H9 (cell line): ENCODE measurements at regions not wholly inside any gene's neighbourhood (a gene's known extent, or its start where the extent isn't known, plus 50 kb on each side); places are given as distances from the start of the nearest gene placed in this dataset.

ENCODE experiments used
- DNase-seq: peaks from one replicate; pipeline ENCODE4 v3.0.0-alpha.2; 2017
- H2AFZ ChIP-seq: one replicate; pipeline ENCODE4 v1.6.1; 2013; ENCODE audit warnings: mild to moderate bottlenecking, low read length, control low read depth, moderate library complexity
- H2AK5ac ChIP-seq: 2 replicates; pipeline ENCODE4 v1.6.1; 2013; ENCODE audit warnings: low read length, control low read depth, mixed read lengths; ENCODE audit not compliant: insufficient read length
- H2BK120ac ChIP-seq: one replicate; pipeline ENCODE4 v1.6.1; 2013; ENCODE audit warnings: low read depth, mild to moderate bottlenecking, low read length, control low read depth, inconsistent platforms; ENCODE audit not compliant: poor library complexity, severe bottlenecking
- H2BK12ac ChIP-seq: 2 replicates; pipeline ENCODE4 v1.6.1; 2013; ENCODE audit warnings: low read length, control low read depth, mixed read lengths, low read depth; ENCODE audit not compliant: insufficient read length
- H2BK15ac ChIP-seq: 2 replicates; pipeline ENCODE4 v1.6.1; 2013; ENCODE audit warnings: low read depth, low read length, control low read depth
- H2BK20ac ChIP-seq: one replicate; pipeline ENCODE4 v1.6.1; 2013; ENCODE audit warnings: low read depth, mild to moderate bottlenecking, low read length, control low read depth, inconsistent platforms; ENCODE audit not compliant: poor library complexity, severe bottlenecking
- H2BK5ac ChIP-seq: 2 replicates; pipeline ENCODE4 v1.6.1; 2013; ENCODE audit warnings: low read length, control low read depth, mixed read lengths; ENCODE audit not compliant: insufficient read length
- H3K14ac ChIP-seq: 2 replicates; pipeline ENCODE4 v1.6.1; 2013; ENCODE audit warnings: low read length, control low read depth; ENCODE audit not compliant: insufficient read depth
- H3K18ac ChIP-seq: 2 replicates; pipeline ENCODE4 v1.6.1; 2013; ENCODE audit warnings: low read depth, mild to moderate bottlenecking, mixed read lengths, low read length, control low read depth; ENCODE audit not compliant: insufficient read length
- H3K23ac ChIP-seq: 2 replicates; pipeline ENCODE4 v1.6.1; 2013; ENCODE audit warnings: low read length, control low read depth, mixed read lengths, low read depth; ENCODE audit not compliant: insufficient read length
- H3K23me2 ChIP-seq: 2 replicates; pipeline ENCODE4 v1.6.1; 2013; ENCODE audit warnings: low read depth, mild to moderate bottlenecking, mixed read lengths, low read length, control low read depth; ENCODE audit not compliant: insufficient read length, poor library complexity, severe bottlenecking
- H3K27ac ChIP-seq: 2 replicates; pipeline ENCODE4 v1.5.1; 2013; ENCODE audit warnings: low read length, control low read depth, mixed read lengths, low read depth; ENCODE audit not compliant: insufficient read length
- H3K27me3 ChIP-seq: 2 replicates; pipeline ENCODE4 v1.6.1; 2013; ENCODE audit warnings: low read length, control low read depth, inconsistent platforms; ENCODE audit not compliant: insufficient read depth
- H3K4ac ChIP-seq: 2 replicates; pipeline ENCODE4 v1.6.1; 2013; ENCODE audit warnings: low read depth, mild to moderate bottlenecking, control low read depth, inconsistent platforms, low read length, moderate library complexity
- H3K4me1 ChIP-seq: 2 replicates; pipeline ENCODE4 v1.6.1; 2013; ENCODE audit warnings: low read length, control low read depth, inconsistent platforms; ENCODE audit not compliant: insufficient read depth
- H3K4me2 ChIP-seq: 2 replicates; pipeline ENCODE4 v1.6.1; 2013; ENCODE audit warnings: low read length, control low read depth, mixed read lengths; ENCODE audit not compliant: insufficient read length, insufficient read depth
- H3K56ac ChIP-seq: 2 replicates; pipeline ENCODE4 v1.6.1; 2013; ENCODE audit warnings: low read depth, mild to moderate bottlenecking, mixed read lengths, low read length, control low read depth; ENCODE audit not compliant: insufficient read length
- H3K79me1 ChIP-seq: 2 replicates; pipeline ENCODE4 v1.6.1; 2013; ENCODE audit warnings: low read depth, mild to moderate bottlenecking, moderate library complexity, low read length, control low read depth, inconsistent platforms; ENCODE audit not compliant: insufficient read depth, poor library complexity, severe bottlenecking
- H3K79me2 ChIP-seq: 2 replicates; pipeline ENCODE4 v1.6.1; 2013; ENCODE audit warnings: low read length, control low read depth, inconsistent platforms; ENCODE audit not compliant: insufficient read depth
- H3K9ac ChIP-seq: 2 replicates; pipeline ENCODE4 v1.6.1; 2013; ENCODE audit warnings: low read length, control low read depth, mixed read lengths; ENCODE audit not compliant: insufficient read length; ENCODE audit errors: extremely low read depth
- H3K9me3 ChIP-seq: one replicate; pipeline ENCODE4 v1.6.1; 2013; ENCODE audit warnings: low read depth, low read length, inconsistent platforms; ENCODE audit not compliant: control insufficient read depth
- H3T11ph ChIP-seq: one replicate; pipeline ENCODE4 v1.6.1; 2013; ENCODE audit warnings: mild to moderate bottlenecking, low read length, control low read depth, inconsistent platforms
- H4K20me1 ChIP-seq: one replicate; pipeline ENCODE4 v1.6.1; 2013; ENCODE audit not compliant: control insufficient read depth, insufficient read length, insufficient read depth
- H4K5ac ChIP-seq: 2 replicates; pipeline ENCODE4 v1.6.1; 2013; ENCODE audit warnings: low read depth, mild to moderate bottlenecking, mixed read lengths, low read length, control low read depth; ENCODE audit not compliant: insufficient read length
- H4K8ac ChIP-seq: replicated peaks from 2 replicates; pipeline ENCODE4 v1.6.1; 2013; ENCODE audit warnings: low read length, control low read depth, mixed read lengths, low read depth; ENCODE audit not compliant: insufficient read length
- H4K91ac ChIP-seq: 2 replicates; pipeline ENCODE4 v1.6.1; 2013; ENCODE audit warnings: low read depth, mild to moderate bottlenecking, moderate library complexity, mixed read lengths, low read length, control low read depth; ENCODE audit not compliant: insufficient read length
- H3K27ac Mint-ChIP-seq, 3 experiments: 2 replicates in 2 of 3; 3 replicates in 1 of 3; pipeline ENCODE4 v1.8.0; 2020 to 2021; ENCODE audit warnings: mixed read lengths in 3 of 3, mild to moderate bottlenecking in 1 of 3, moderate library complexity in 1 of 3
- H3K27me3 Mint-ChIP-seq: 2 replicates; pipeline ENCODE4 v1.8.0; 2021; ENCODE audit warnings: low read depth, mild to moderate bottlenecking, moderate library complexity, mixed read lengths
- H3K36me3 Mint-ChIP-seq, 3 experiments: 2 replicates in 2 of 3; 3 replicates in 1 of 3; pipeline ENCODE4 v1.8.0; 2020 to 2021; ENCODE audit warnings: low read depth in 3 of 3, mixed read lengths in 3 of 3; ENCODE audit not compliant: insufficient read depth in 1 of 3
- H3K4me1 Mint-ChIP-seq, 2 experiments: 2 replicates each; pipeline ENCODE4 v1.8.0; 2020; ENCODE audit warnings: mixed read lengths in 2 of 2
- H3K4me3 Mint-ChIP-seq, 2 experiments: 2 replicates in 1 of 2; 3 replicates in 1 of 2; pipeline ENCODE4 v1.8.0; 2020 to 2021; ENCODE audit warnings: mild to moderate bottlenecking in 2 of 2, mixed read lengths in 2 of 2, moderate library complexity in 1 of 2
- H3K9me3 Mint-ChIP-seq, 2 experiments: 2 replicates in 1 of 2; 3 replicates in 1 of 2; pipeline ENCODE4 v1.8.0; 2020; ENCODE audit warnings: mild to moderate bottlenecking in 2 of 2, mixed read lengths in 2 of 2, moderate library complexity in 1 of 2
- WGBS: extraction: QIAGEN DNeasy Blood & Tissue Kit; methylation state at CpG from one replicate; pipeline ENCODE4 v1.1.7; 2013; ENCODE audit warnings: missing lambda C conversion rate, low lambda C conversion rate, mixed read lengths; ENCODE audit not compliant: insufficient read length; ENCODE audit errors: extremely low coverage; 5-methylcytosine and 5-hydroxymethylcytosine counted together
- TF ChIP-seq, protein P1 (sequence below): fragments of 200-600 bp; sonication (generic); conservative IDR thresholded peaks from 3 replicates; pipeline ENCODE4 v1.8.0; 2021; ENCODE audit warnings: antibody characterized with exemption, mild to moderate bottlenecking

DNA sequence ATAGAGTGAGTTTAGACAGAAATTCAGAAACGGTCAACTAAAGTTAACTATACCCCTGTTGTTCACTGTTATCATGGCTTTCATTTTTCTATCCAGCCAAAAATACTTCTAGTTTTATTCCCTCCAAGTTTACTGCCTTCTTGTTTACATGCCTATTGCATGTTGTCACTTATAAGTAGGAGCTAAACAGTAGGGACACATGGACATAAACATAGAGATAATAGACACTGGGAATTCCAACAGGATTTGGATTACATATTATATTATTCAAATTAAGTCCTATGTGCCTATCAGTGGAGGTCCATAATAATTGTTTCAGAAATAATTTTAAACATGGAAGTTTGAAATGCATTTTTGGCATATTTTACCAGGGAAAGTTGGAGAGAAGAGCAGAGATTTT, 269.1 kb upstream of the ZNF717 start:
- H3K27ac Mint-ChIP-seq, result no peak overlapping the region
- no peak overlapping the region for H4K91ac ChIP-seq
- H2BK5ac ChIP-seq, result no peak overlapping the region
- H3K56ac ChIP-seq, result no peak overlapping the region
- peaks cover 10 to 16% (median 13%) of the 10 kb centered on the region in 3 experiments; a peak in 6 of 7 replicates for H3K36me3 Mint-ChIP-seq
- no peaks in the 10 kb centered on the region for H3K27me3 Mint-ChIP-seq
- no peaks in the 10 kb centered on the region for H3K9me3 ChIP-seq
- no peak overlapping the region for H4K8ac ChIP-seq
- TF ChIP-seq, protein P1, sequence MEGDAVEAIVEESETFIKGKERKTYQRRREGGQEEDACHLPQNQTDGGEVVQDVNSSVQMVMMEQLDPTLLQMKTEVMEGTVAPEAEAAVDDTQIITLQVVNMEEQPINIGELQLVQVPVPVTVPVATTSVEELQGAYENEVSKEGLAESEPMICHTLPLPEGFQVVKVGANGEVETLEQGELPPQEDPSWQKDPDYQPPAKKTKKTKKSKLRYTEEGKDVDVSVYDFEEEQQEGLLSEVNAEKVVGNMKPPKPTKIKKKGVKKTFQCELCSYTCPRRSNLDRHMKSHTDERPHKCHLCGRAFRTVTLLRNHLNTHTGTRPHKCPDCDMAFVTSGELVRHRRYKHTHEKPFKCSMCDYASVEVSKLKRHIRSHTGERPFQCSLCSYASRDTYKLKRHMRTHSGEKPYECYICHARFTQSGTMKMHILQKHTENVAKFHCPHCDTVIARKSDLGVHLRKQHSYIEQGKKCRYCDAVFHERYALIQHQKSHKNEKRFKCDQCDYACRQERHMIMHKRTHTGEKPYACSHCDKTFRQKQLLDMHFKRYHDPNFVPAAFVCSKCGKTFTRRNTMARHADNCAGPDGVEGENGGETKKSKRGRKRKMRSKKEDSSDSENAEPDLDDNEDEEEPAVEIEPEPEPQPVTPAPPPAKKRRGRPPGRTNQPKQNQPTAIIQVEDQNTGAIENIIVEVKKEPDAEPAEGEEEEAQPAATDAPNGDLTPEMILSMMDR, result no peak
- no peak overlapping the region for H2BK120ac ChIP-seq
- no peak overlapping the region for H2AFZ ChIP-seq
- H4K5ac ChIP-seq, result no peak overlapping the region
- no peak overlapping the region for H3K4me2 ChIP-seq
- H3K9me3 Mint-ChIP-seq, result peaks cover 0 to 13% of the 10 kb centered on the region in 2 experiments; a peak in 3 of 5 replicates
- H3K9ac ChIP-seq, result no peak overlapping the region
- H3K79me2 ChIP-seq, result no peaks in the 10 kb centered on the region
- no peaks in the 10 kb centered on the region for H3K79me1 ChIP-seq
- H3K4me1 ChIP-seq, result peaks cover 4% of the 10 kb centered on the region; the same call in 1 of the 2 replicates
- DNase-seq, result no peak
- no peak overlapping the region for H3K14ac ChIP-seq
- no peak overlapping the region for H2BK12ac ChIP-seq
- no peak overlapping the region for H3T11ph ChIP-seq
- no peak overlapping the region for H2BK20ac ChIP-seq
- H3K23me2 ChIP-seq, result no peaks in the 10 kb centered on the region
- no peaks in the 10 kb centered on the region for H3K27me3 ChIP-seq
- H2BK15ac ChIP-seq, result no peak overlapping the region
- H3K18ac ChIP-seq, result no peak overlapping the region
- no peaks in the 10 kb centered on the region for H4K20me1 ChIP-seq
- peaks cover 9 to 25% of the 10 kb centered on the region in 2 experiments; a peak in 3 of 4 replicates for H3K4me1 Mint-ChIP-seq
- no peak overlapping the region for H3K27ac ChIP-seq
- no peak overlapping the region for H2AK5ac ChIP-seq
- WGBS, result no CpG with 5 or more reads among the region's 1 CpG
- H3K23ac ChIP-seq, result no peak overlapping the region
- no peak overlapping the region for H3K4ac ChIP-seq
- no peak overlapping the region for H3K4me3 Mint-ChIP-seq
